NCI-H82 treated with DMSO at 0.1 percent for 48 hours (cell line): ENCODE measurements at regions not wholly inside any gene's neighbourhood (a gene's known extent, or its start where the extent isn't known, plus 50 kb on each side); places are given as distances from the start of the nearest gene placed in this dataset.
A peak's percentile ranks its signal among the peaks of the same experiment; 100 is the strongest.

Source experiments
- DNase-seq: peaks from one replicate; lab custom pipeline; 2025; ENCODE audit not compliant: unreplicated experiment; lab: John Stamatoyannopoulos, UW

- no peak for DNase-seq
Measured at GRCh38 chr22:47995264-47995627, 1232.8 kb downstream of the TBC1D22A start.

GRCh38 chr22:47994601-47995263 lies 1232.3 kb downstream of the TBC1D22A start:
- DNase-seq: no peak

GRCh38 chr22:47994045-47994444 lies 1231.6 kb downstream of the TBC1D22A start:
- DNase-seq: no peak

- peak; percentile 1 for DNase-seq
Measured at GRCh38 chr22:47990481-47990880, 1228.0 kb downstream of the TBC1D22A start.

- DNase-seq: no peak
Measured at GRCh38 chr22:47987885-47988515, 1225.5 kb downstream of the TBC1D22A start.

GRCh38 chr22:47976219-47976618 lies 1213.8 kb downstream of the TBC1D22A start:
- DNase-seq: no peak

GRCh38 chr22:47967831-47968230 lies 1205.4 kb downstream of the TBC1D22A start:
- no peak for DNase-seq

GRCh38 chr22:47966316-47966715 lies 1203.9 kb downstream of the TBC1D22A start:
- DNase-seq: no peak

- DNase-seq: no peak
Measured at GRCh38 chr22:47965896-47966295, 1203.4 kb downstream of the TBC1D22A start.

- DNase-seq: no peak
Measured at GRCh38 chr22:47965066-47965465, 1202.6 kb downstream of the TBC1D22A start.

GRCh38 chr22:47963660-47964059 lies 1201.2 kb downstream of the TBC1D22A start:
- DNase-seq: no peak

- no peak for DNase-seq
Measured at GRCh38 chr22:47957649-47958048, 1195.2 kb downstream of the TBC1D22A start.

GRCh38 chr22:47954107-47954506 lies 1191.7 kb downstream of the TBC1D22A start:
- DNase-seq: no peak

GRCh38 chr22:47944941-47945340 lies 1182.5 kb downstream of the TBC1D22A start:
- no peak for DNase-seq

- DNase-seq: no peak
Measured at GRCh38 chr22:47943729-47944700, 1181.6 kb downstream of the TBC1D22A start.

- no peak for DNase-seq
Measured at GRCh38 chr22:47940211-47940610, 1177.8 kb downstream of the TBC1D22A start.

- no peak for DNase-seq
Measured at GRCh38 chr22:47933891-47934290, 1171.4 kb downstream of the TBC1D22A start.

- DNase-seq: no peak
Measured at GRCh38 chr22:47933226-47933625, 1170.8 kb downstream of the TBC1D22A start.

GRCh38 chr22:47929646-47930185 lies 1167.3 kb downstream of the TBC1D22A start:
- DNase-seq: no peak

GRCh38 chr22:47929073-47929472 lies 1166.6 kb downstream of the TBC1D22A start:
- DNase-seq: no peak

GRCh38 chr22:47928631-47929030 lies 1166.2 kb downstream of the TBC1D22A start:
- DNase-seq: no peak
